ENCODE measurements at regions not wholly inside any gene's neighbourhood (a gene's known extent, or its start where the extent isn't known, plus 50 kb on each side); places are given as distances from the start of the nearest gene placed in this dataset.
A peak's percentile ranks its signal among the peaks of the same experiment; 100 is the strongest.

DNA sequence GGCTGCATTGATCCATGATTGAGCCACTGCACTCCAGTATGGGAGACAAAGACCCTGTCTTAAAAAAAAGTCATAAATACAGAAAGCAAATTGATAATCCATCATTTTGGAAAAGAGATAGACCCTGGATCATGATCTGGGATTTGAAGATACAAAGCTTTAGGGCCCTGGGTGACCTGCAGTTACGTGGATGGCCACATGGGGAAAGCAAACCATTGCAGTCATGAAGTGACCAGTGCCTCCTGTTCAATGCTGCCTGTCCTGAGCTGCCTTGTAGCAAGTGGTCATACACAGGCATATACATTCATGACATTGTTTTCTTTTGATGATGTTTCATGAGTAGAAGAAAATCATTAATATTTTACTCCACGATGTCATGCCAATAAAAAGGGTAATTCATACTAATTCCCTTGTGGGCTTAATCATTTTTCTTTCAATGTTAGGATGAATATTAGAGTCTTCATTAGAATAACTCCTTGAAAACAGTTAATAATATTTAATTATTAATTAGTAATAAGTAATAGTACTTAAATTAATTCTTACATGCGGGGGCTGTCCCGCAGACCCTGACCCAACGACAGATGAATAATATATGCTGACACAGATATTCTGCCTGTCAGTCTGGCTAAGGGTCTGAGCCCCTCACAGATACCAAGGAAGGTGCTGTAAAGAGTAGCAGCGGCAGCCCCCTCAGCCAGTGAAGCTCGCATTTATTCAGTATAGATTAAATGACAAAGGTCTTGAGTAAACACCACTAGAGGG is 109.0 kb upstream of the UNC13C start:
- Histone ChIP-seq H3K4me2 (ENCODE audit: extremely low read depth, insufficient read depth, low read length) (no peak overlapping the region), H4K20me1 (ENCODE audit: control insufficient read depth, extremely low read depth, insufficient read depth, low read length) (no peaks in the 10 kb centered on the region), H3K4me3 (replicated peaks in 1 of 4; ENCODE audit: control extremely low read depth in 1 of 4, insufficient read depth in 1 of 4, low read depth in 3 of 4, low read length in 4 of 4) (no peak overlapping the region), H2AFZ (ENCODE audit: low read length) (no peak overlapping the region), H3K4me1 (ENCODE audit: control insufficient read depth, extremely low read depth, insufficient read depth, low read length) (no peaks in the 10 kb centered on the region), H3K27ac (ENCODE audit: insufficient read depth, low read length) (no peak overlapping the region), H3K27me3 (ENCODE audit: control insufficient read depth, insufficient read depth, low read length) (no peaks in the 10 kb centered on the region), H3K36me3 (ENCODE audit: control insufficient read depth, insufficient read depth, low read length) (no peaks in the 10 kb centered on the region), H3K9me3 (ENCODE audit: control insufficient read depth, insufficient read depth, low read depth, low read length) (no peaks in the 10 kb centered on the region), H3K9ac (ENCODE audit: insufficient read depth, low read length) (no peak overlapping the region), H3K79me2 (ENCODE audit: control insufficient read depth, insufficient read depth, low read length) (no peaks in the 10 kb centered on the region)
- no peak for TF ChIP-seq EZH2 (IDR thresholded peaks at IDR 0.05; ENCODE audit: low read length, missing control alignments)
- TF ChIP-seq, protein P1, sequence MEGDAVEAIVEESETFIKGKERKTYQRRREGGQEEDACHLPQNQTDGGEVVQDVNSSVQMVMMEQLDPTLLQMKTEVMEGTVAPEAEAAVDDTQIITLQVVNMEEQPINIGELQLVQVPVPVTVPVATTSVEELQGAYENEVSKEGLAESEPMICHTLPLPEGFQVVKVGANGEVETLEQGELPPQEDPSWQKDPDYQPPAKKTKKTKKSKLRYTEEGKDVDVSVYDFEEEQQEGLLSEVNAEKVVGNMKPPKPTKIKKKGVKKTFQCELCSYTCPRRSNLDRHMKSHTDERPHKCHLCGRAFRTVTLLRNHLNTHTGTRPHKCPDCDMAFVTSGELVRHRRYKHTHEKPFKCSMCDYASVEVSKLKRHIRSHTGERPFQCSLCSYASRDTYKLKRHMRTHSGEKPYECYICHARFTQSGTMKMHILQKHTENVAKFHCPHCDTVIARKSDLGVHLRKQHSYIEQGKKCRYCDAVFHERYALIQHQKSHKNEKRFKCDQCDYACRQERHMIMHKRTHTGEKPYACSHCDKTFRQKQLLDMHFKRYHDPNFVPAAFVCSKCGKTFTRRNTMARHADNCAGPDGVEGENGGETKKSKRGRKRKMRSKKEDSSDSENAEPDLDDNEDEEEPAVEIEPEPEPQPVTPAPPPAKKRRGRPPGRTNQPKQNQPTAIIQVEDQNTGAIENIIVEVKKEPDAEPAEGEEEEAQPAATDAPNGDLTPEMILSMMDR (conservative IDR thresholded peaks at IDR 0.05 in 1 of 2, IDR thresholded peaks at IDR 0.05 in 1 of 2; ENCODE audit: low read depth in 1 of 2, low read length in 2 of 2) = peak in 1 of 2 donors; percentile 3
- no peak for DNase-seq (ENCODE audit: low read depth in 2 of 2)

DNA sequence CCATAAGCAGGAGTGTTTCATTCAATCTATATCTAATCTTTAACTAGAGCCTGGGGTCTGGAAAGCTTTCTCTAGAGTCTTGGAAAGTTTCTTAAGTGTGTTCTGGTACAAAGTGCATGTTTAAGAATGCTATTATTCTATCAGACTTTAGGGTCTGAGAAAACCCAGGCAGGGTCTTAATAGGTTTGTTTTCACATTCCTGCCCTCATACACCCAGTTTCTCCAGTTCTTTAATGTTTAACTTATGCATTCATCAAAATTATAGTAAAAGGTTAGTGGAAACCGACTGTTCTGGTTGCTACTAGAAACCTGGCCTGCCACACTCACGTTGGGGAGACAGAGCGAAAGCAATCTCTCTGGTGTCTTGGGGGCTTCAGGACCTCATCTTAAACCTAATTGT is 102.9 kb upstream of the WDR72 start:
- no peak overlapping the region for H3K9ac ChIP-seq (ENCODE audit: insufficient read depth, low read length)
- H4K20me1 ChIP-seq (ENCODE audit: control insufficient read depth, extremely low read depth, insufficient read depth, low read length) = no peaks in the 10 kb centered on the region
- no peaks in the 10 kb centered on the region for H3K4me1 ChIP-seq (ENCODE audit: control insufficient read depth, extremely low read depth, insufficient read depth, low read length)
- no peak for DNase-seq (ENCODE audit: low read depth in 2 of 2)
- TF ChIP-seq EZH2 (IDR thresholded peaks at IDR 0.05; ENCODE audit: low read length, missing control alignments) = no peak
- TF ChIP-seq, protein P1 (conservative IDR thresholded peaks at IDR 0.05 in 1 of 2, IDR thresholded peaks at IDR 0.05 in 1 of 2; ENCODE audit: low read depth in 1 of 2, low read length in 2 of 2) = no peak
- H3K27ac ChIP-seq (ENCODE audit: insufficient read depth, low read length) = no peak overlapping the region
- no peak overlapping the region for H2AFZ ChIP-seq (ENCODE audit: low read length)
- H3K27me3 ChIP-seq (ENCODE audit: control insufficient read depth, insufficient read depth, low read length) = no peaks in the 10 kb centered on the region
- no peaks in the 10 kb centered on the region for H3K9me3 ChIP-seq (ENCODE audit: control insufficient read depth, insufficient read depth, low read depth, low read length)
- no peaks in the 10 kb centered on the region for H3K36me3 ChIP-seq (ENCODE audit: control insufficient read depth, insufficient read depth, low read length)
- no peak overlapping the region for H3K4me2 ChIP-seq (ENCODE audit: extremely low read depth, insufficient read depth, low read length)
- no peaks in the 10 kb centered on the region for H3K79me2 ChIP-seq (ENCODE audit: control insufficient read depth, insufficient read depth, low read length)
- H3K4me3 ChIP-seq (replicated peaks in 1 of 4; ENCODE audit: control extremely low read depth in 1 of 4, insufficient read depth in 1 of 4, low read depth in 3 of 4, low read length in 4 of 4) = no peak overlapping the region

DNA sequence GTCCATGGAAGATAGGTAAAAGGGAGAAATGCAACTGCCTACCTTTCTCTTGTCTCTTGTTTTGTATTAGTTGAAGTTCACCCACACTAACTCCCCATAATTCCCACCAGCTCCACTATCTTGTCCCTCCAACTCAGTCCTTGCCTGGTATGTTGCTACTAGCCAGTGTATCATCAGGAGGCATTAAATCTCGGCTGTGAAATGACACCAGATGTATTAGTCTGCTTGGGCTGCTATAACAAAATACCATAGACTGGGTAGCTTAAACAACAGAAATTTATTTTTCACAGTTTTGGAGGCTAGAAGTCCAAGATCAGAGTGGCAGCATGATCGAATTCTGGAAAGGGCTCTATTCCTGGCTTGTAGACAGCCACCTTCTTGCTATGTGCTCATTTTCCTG is 102.3 kb upstream of the WDR72 start:
- no peaks in the 10 kb centered on the region for H3K79me2 ChIP-seq (ENCODE audit: control insufficient read depth, insufficient read depth, low read length)
- H3K27me3 ChIP-seq (ENCODE audit: control insufficient read depth, insufficient read depth, low read length) = no peaks in the 10 kb centered on the region
- H3K9ac ChIP-seq (ENCODE audit: insufficient read depth, low read length) = no peak overlapping the region
- H3K4me1 ChIP-seq (ENCODE audit: control insufficient read depth, extremely low read depth, insufficient read depth, low read length) = no peaks in the 10 kb centered on the region
- H3K36me3 ChIP-seq (ENCODE audit: control insufficient read depth, insufficient read depth, low read length) = no peaks in the 10 kb centered on the region
- no peak for DNase-seq (ENCODE audit: low read depth in 2 of 2)
- no peak overlapping the region for H3K4me3 ChIP-seq (replicated peaks in 1 of 4; ENCODE audit: control extremely low read depth in 1 of 4, insufficient read depth in 1 of 4, low read depth in 3 of 4, low read length in 4 of 4)
- H3K27ac ChIP-seq (ENCODE audit: insufficient read depth, low read length) = no peak overlapping the region
- no peak for TF ChIP-seq EZH2 (IDR thresholded peaks at IDR 0.05; ENCODE audit: low read length, missing control alignments)
- TF ChIP-seq, protein P1 (conservative IDR thresholded peaks at IDR 0.05 in 1 of 2, IDR thresholded peaks at IDR 0.05 in 1 of 2; ENCODE audit: low read depth in 1 of 2, low read length in 2 of 2) = no peak
- no peaks in the 10 kb centered on the region for H3K9me3 ChIP-seq (ENCODE audit: control insufficient read depth, insufficient read depth, low read depth, low read length)
- no peak overlapping the region for H2AFZ ChIP-seq (ENCODE audit: low read length)
- H3K4me2 ChIP-seq (ENCODE audit: extremely low read depth, insufficient read depth, low read length) = no peak overlapping the region
- no peaks in the 10 kb centered on the region for H4K20me1 ChIP-seq (ENCODE audit: control insufficient read depth, extremely low read depth, insufficient read depth, low read length)

Data from fibroblast of lung (primary cell).